Rectal smooth muscle tissue (tissue), 1 donor: ENCODE measurements at regions not wholly inside any gene's neighbourhood (a gene's known extent, or its start where the extent isn't known, plus 50 kb on each side); places are given as distances from the start of the nearest gene placed in this dataset.

Experiments
- H3K27ac ChIP-seq: one replicate; pipeline ENCODE4 v1.7.0; 2013; ENCODE audit warnings: low read depth, low read length, inconsistent platforms
- H3K27me3 ChIP-seq: one replicate; pipeline ENCODE4 v1.7.0; 2013; ENCODE audit warnings: low read length; ENCODE audit not compliant: control insufficient read depth, insufficient read depth
- H3K36me3 ChIP-seq: one replicate; pipeline ENCODE4 v1.7.0; 2013; ENCODE audit warnings: low read length; ENCODE audit not compliant: control insufficient read depth, insufficient read depth
- H3K4me1 ChIP-seq: one replicate; pipeline ENCODE4 v1.7.0; 2013; ENCODE audit warnings: low read length; ENCODE audit not compliant: control insufficient read depth, insufficient read depth
- H3K4me3 ChIP-seq: one replicate; pipeline ENCODE4 v1.7.0; 2013; ENCODE audit warnings: low read length
- H3K9ac ChIP-seq: one replicate; pipeline ENCODE4 v1.7.0; 2013; ENCODE audit warnings: low read length

DNA sequence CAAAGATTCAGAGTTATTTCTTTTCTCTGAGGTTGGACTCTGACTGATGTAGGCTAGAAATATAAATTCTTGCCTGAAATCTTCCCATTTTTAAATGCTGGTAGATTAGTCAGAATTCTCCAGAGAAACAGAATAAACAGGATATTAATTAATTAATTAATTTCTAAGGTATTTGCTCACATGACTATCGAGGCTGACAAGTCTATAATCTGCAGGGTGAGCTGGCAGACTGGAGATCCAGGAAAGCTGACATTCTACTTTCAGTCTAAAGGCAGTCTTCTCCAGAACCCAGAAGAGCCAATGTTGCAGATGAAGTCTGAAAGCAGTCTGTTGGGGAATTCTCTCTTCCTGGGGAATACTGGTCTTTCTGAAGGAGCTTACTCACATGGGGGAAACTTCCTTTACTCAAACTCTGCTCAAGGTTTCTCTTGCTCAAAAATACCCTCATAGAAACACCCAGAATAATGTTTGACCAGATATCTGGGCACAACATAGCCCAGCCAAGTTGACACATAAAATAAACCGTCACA lies 189.7 kb downstream of the KIF20B start:
- Histone ChIP-seq H3K4me1 (no peaks in the 10 kb centered on the region), H3K27ac (no peak overlapping the region), H3K27me3 (no peaks in the 10 kb centered on the region)

DNA sequence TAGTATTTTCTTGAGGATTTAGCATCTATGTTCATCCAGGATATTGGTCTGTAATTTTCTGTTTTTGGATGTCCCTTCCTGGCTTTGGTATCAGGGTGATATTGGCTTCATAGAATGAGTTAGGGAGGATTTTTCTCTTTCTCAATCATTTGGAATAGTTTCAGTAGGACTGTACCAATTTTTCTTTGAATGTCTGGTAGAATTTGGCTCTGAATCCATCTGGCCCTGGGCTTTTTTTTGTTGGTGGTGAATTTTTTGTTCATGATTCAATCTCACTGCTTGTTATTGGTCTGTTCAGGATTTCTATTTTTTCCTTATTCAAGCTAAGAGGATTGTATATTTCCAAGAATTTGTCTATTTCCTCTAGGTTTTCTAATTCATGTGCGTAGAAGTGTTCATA lies 192.7 kb downstream of the KIF20B start:
- Histone ChIP-seq H3K27ac (no peak overlapping the region), H3K27me3 (no peaks in the 10 kb centered on the region), H3K4me1 (no peaks in the 10 kb centered on the region), H3K4me3 (no peak overlapping the region), H3K9ac (no peak overlapping the region), H3K36me3 (no peaks in the 10 kb centered on the region)

More for the DNA sequence above, 189.7 kb downstream of the KIF20B start:
- H3K4me3 ChIP-seq = no peak overlapping the region
- no peaks in the 10 kb centered on the region for H3K36me3 ChIP-seq
- H3K9ac ChIP-seq = no peak overlapping the region

DNA sequence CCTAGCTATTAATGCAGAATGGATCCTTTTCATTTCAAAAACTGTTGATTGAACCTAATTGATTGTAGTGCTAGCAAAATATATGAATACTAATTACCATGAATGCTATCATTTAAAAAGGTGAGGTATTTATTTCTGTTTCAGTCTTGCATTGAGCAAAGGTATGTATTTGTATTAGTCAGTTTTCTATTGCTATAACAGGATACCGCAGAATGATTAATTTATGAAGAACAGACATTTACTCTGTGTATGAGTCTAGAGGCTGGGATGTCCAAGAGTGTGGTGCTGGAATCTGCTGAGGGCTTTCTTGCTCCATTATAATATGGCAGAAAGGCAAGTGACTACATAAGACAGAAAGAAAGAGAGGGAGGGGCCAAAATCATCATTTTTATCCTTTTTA lies 199.2 kb downstream of the KIF20B start:
- H3K4me1 ChIP-seq = no peaks in the 10 kb centered on the region
- H3K9ac ChIP-seq = no peak overlapping the region
- no peaks in the 10 kb centered on the region for H3K27me3 ChIP-seq
- H3K27ac ChIP-seq = no peak overlapping the region
- no peak overlapping the region for H3K4me3 ChIP-seq
- no peaks in the 10 kb centered on the region for H3K36me3 ChIP-seq

DNA sequence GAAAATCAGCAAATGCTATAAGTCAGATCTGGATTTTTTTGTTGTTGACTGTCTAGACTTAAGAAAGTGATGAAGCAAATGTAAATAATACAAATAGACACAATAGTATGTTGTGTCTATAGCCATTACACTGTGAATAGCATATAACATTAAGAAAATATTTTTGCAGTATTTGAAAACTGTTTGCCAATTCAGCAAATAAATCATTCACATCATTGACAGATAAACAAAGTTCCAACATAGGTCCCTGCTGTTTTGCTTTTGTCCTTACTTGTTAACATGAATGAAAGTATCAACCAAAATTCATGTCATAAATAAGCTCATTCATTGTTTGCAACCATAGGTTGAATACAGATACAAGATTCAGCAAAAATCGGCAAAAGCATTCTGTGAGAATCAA lies 200.5 kb downstream of the KIF20B start:
- Histone ChIP-seq H3K36me3 (no peaks in the 10 kb centered on the region), H3K27me3 (no peaks in the 10 kb centered on the region), H3K9ac (no peak overlapping the region), H3K4me1 (no peaks in the 10 kb centered on the region), H3K4me3 (no peak overlapping the region), H3K27ac (no peak overlapping the region)

DNA sequence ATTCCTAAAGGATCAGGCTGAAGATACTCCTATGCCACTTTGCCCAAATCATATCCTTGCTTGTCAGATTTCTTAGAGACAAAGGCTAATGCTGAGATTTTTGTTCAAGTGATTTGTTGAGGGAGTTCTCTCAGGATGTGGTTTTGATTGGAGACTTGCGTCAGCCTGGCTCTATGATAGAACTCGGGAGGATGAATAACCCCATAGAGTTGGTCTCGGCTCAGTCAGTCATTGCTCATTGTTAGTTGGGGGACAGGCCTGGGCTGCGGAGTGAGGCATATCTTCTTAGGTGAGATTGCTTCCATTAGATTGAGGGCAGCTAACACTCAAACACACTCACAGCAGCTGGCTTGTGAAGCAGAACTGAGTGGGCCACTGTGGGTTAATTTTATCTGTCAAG lies 203.4 kb downstream of the KIF20B start:
- H3K27ac ChIP-seq = no peak overlapping the region
- H3K4me3 ChIP-seq = no peak overlapping the region
- no peaks in the 10 kb centered on the region for H3K36me3 ChIP-seq
- no peaks in the 10 kb centered on the region for H3K27me3 ChIP-seq
- H3K4me1 ChIP-seq = no peaks in the 10 kb centered on the region
- no peak overlapping the region for H3K9ac ChIP-seq

DNA sequence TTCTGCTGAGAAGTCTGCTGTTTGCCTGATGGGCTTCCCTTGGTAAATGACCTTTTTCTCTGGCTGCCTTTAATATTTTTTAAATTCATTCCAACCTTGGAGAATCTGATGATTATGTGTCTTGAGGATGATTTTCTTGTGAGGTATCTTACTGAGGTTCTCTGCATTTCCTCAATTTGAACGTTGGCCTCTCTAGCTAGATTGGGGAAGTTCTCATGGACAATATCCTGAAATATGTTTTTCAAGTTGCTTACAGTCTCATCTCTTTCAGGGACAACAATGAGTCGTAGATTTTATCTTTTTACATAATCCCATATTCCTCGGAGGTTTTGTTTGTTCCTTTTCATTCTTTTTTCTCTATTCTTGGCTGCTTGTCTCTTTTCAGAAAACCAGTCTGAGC lies 208.4 kb downstream of the KIF20B start:
- Histone ChIP-seq H3K36me3 (no peaks in the 10 kb centered on the region), H3K4me1 (no peaks in the 10 kb centered on the region), H3K27me3 (no peaks in the 10 kb centered on the region), H3K4me3 (no peak overlapping the region), H3K9ac (no peak overlapping the region), H3K27ac (no peak overlapping the region)

- no peaks in the 10 kb centered on the region for H3K27me3 ChIP-seq
- no peak overlapping the region for H3K27ac ChIP-seq
- no peak overlapping the region for H3K4me3 ChIP-seq
- no peak overlapping the region for H3K9ac ChIP-seq
- H3K4me1 ChIP-seq = no peaks in the 10 kb centered on the region
- no peaks in the 10 kb centered on the region for H3K36me3 ChIP-seq
Observed at GRCh38 chr10:89915021-89915420, 213.6 kb downstream of the KIF20B start.

GRCh38 chr10:89915968-89916367 lies 214.6 kb downstream of the KIF20B start:
- Histone ChIP-seq H3K27me3 (no peaks in the 10 kb centered on the region), H3K4me3 (no peak overlapping the region), H3K4me1 (no peaks in the 10 kb centered on the region), H3K27ac (no peak overlapping the region), H3K36me3 (no peaks in the 10 kb centered on the region), H3K9ac (no peak overlapping the region)

- H3K27me3 ChIP-seq = no peaks in the 10 kb centered on the region
- H3K27ac ChIP-seq = no peak overlapping the region
- no peaks in the 10 kb centered on the region for H3K36me3 ChIP-seq
- no peak overlapping the region for H3K4me3 ChIP-seq
- H3K4me1 ChIP-seq = no peaks in the 10 kb centered on the region
- no peak overlapping the region for H3K9ac ChIP-seq
Observed at GRCh38 chr10:89916468-89917215, 215.3 kb downstream of the KIF20B start.

DNA sequence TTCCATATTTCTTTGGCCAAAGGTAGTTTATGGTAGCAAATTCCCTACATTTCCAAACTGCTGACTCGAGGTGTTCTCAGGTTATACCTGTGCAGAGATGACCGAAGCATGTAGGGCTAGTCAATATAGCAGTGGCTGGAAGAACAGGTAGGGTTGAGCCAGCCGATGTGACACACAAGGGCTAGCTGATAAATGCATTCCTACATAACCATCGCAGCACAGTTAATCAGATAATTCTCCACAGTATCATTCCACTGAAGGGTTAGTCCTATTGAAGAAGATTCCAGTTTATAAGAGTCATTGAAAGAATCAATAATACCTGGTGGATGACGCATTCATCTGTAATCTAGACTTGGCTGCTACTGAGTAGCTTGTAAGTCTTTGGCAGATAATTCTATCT lies 220.0 kb downstream of the KIF20B start:
- H3K4me3 ChIP-seq = no peak overlapping the region

DNA sequence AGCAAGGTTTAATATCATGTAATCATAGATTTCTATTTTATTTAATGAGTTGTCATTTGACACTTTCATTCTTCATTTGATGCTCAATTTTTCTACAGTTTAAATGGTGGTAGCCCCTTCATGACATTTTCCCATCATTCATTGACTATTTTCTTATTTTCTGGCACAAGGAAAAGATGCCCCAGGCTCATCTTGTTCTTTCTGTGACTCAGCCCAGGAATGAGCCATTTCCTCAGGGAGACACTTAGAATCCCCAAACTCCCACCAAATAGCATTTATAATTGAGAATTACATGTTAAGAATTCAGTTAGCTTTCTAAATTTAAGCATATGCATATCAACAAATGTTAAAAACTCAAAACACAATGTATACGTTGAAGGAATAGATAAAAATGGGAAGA lies 222.3 kb downstream of the KIF20B start:
- Histone ChIP-seq H3K27me3 (no peaks in the 10 kb centered on the region), H3K27ac (no peak overlapping the region)

More for the DNA sequence above, 220.0 kb downstream of the KIF20B start:
- no peak overlapping the region for H3K9ac ChIP-seq
- no peak overlapping the region for H3K27ac ChIP-seq
- no peaks in the 10 kb centered on the region for H3K27me3 ChIP-seq
- no peaks in the 10 kb centered on the region for H3K4me1 ChIP-seq
- H3K36me3 ChIP-seq = no peaks in the 10 kb centered on the region

GRCh38 chr10:89924261-89924660 lies 222.9 kb downstream of the KIF20B start:
- Histone ChIP-seq H3K27me3 (no peaks in the 10 kb centered on the region), H3K9ac (no peak overlapping the region), H3K4me1 (no peaks in the 10 kb centered on the region)

More for the DNA sequence above, 222.3 kb downstream of the KIF20B start:
- no peaks in the 10 kb centered on the region for H3K4me1 ChIP-seq
- H3K9ac ChIP-seq = no peak overlapping the region
- no peaks in the 10 kb centered on the region for H3K36me3 ChIP-seq
- no peak overlapping the region for H3K4me3 ChIP-seq

GRCh38 chr10:89926736-89927135 lies 225.3 kb downstream of the KIF20B start:
- H3K36me3 ChIP-seq = no peaks in the 10 kb centered on the region
- H3K4me1 ChIP-seq = no peaks in the 10 kb centered on the region
- no peak overlapping the region for H3K4me3 ChIP-seq
- no peak overlapping the region for H3K27ac ChIP-seq
- H3K9ac ChIP-seq = no peak overlapping the region
- H3K27me3 ChIP-seq = no peaks in the 10 kb centered on the region

More at GRCh38 chr10:89924261-89924660, 222.9 kb downstream of the KIF20B start:
- H3K36me3 ChIP-seq = no peaks in the 10 kb centered on the region
- no peak overlapping the region for H3K4me3 ChIP-seq
- no peak overlapping the region for H3K27ac ChIP-seq
